Caco-2 (cell line): ENCODE measurements at regions not wholly inside any gene's neighbourhood (a gene's known extent, or its start where the extent isn't known, plus 50 kb on each side); places are given as distances from the start of the nearest gene placed in this dataset.

Source experiments
- BruUV-seq: library from RNA; stranded (reverse); fragments of 400-500 nt; replicated peaks from 2 replicates; lab custom pipeline; 2021; lab: Mats Ljungman, UMichigan
- CTCF ChIA-PET: fragments of 300-600 bp; sonication (Branson Sonifier 250); formaldehyde crosslinking; loops from one replicate; lab custom pipeline; 2022; ENCODE audit warnings: antibody characterized with exemption; lab: Charles Lee
- POLR2A ChIA-PET: fragments of 300-600 bp; sonication (Branson Sonifier 250); formaldehyde crosslinking; loops from one replicate; lab custom pipeline; 2022; ENCODE audit warnings: antibody characterized with exemption; lab: Charles Lee
- DNase-seq, 2 experiments: peaks; one replicate each; pipeline versions ENCODE4 v3.0.0 to v3.0.0-alpha.2; 2020 to 2022
- H3K27me3 ChIP-seq: replicated peaks from 2 replicates; pipeline ENCODE4 v1.6.0; 2011; ENCODE audit warnings: low read length; ENCODE audit not compliant: control insufficient read depth, insufficient read depth
- H3K36me3 ChIP-seq: 2 replicates; pipeline ENCODE4 v1.5.1; 2011; ENCODE audit warnings: low read length; ENCODE audit not compliant: control insufficient read depth, insufficient read depth
- H3K4me1 ChIP-seq: fragments of 250-450 bp; sonication (Bioruptor Pico); 2 replicates; pipeline ENCODE4 v1.5.1; 2020; ENCODE audit warnings: mild to moderate bottlenecking
- H3K4me3 ChIP-seq: 2 replicates; pipeline ENCODE4 v1.5.1; 2011; ENCODE audit warnings: low read depth, mild to moderate bottlenecking, control low read depth, low read length
- H3K9me3 ChIP-seq: fragments of 250-450 bp; sonication (Bioruptor Pico); 2 replicates; pipeline ENCODE4 v1.5.1; 2020; ENCODE audit warnings: mild to moderate bottlenecking, moderate library complexity
- H3K27ac Mint-ChIP-seq: one replicate; pipeline ENCODE4 v1.8.0; 2022; ENCODE audit warnings: mixed read lengths; ENCODE audit not compliant: unreplicated experiment
- H3K27me3 Mint-ChIP-seq: one replicate; pipeline ENCODE4 v1.8.0; 2022; ENCODE audit warnings: mixed read lengths; ENCODE audit not compliant: insufficient read depth, unreplicated experiment
- H3K36me3 Mint-ChIP-seq: one replicate; pipeline ENCODE4 v1.8.0; 2022; ENCODE audit warnings: mild to moderate bottlenecking, mixed read lengths; ENCODE audit not compliant: insufficient read depth, unreplicated experiment
- H3K4me1 Mint-ChIP-seq: one replicate; pipeline ENCODE4 v1.8.0; 2022; ENCODE audit warnings: low read depth, mixed read lengths; ENCODE audit not compliant: unreplicated experiment
- H3K4me3 Mint-ChIP-seq: one replicate; pipeline ENCODE4 v1.8.0; 2022; ENCODE audit warnings: mild to moderate bottlenecking, moderate library complexity, mixed read lengths; ENCODE audit not compliant: unreplicated experiment
- H3K9me3 Mint-ChIP-seq: one replicate; pipeline ENCODE4 v1.8.0; 2022; ENCODE audit warnings: mixed read lengths; ENCODE audit not compliant: unreplicated experiment
- intact Hi-C: fragments of 100-400 bp; cut with micrococcal nuclease; formaldehyde crosslinking; loops from one replicate; pipeline ENCODE4 v1.10.0; 2022; ENCODE audit not compliant: unreplicated experiment
- TF ChIP-seq, protein P1 (sequence below), 2 experiments: fragments of 200-600 bp in 1 of 2; IDR thresholded peaks; 1 replicate in 1 of 2; 2 replicates in 1 of 2; pipeline versions ENCODE4 v1.5.1 to v1.8.0; 2011 to 2022; ENCODE audit warnings: antibody characterized with exemption in 1 of 2, control low read depth in 1 of 2, inconsistent platforms in 1 of 2, low read depth in 1 of 2, low read length in 1 of 2, mild to moderate bottlenecking in 1 of 2, moderate library complexity in 1 of 2; ENCODE audit not compliant: insufficient read depth in 1 of 2, severe bottlenecking in 1 of 2, unreplicated experiment in 1 of 2

DNA sequence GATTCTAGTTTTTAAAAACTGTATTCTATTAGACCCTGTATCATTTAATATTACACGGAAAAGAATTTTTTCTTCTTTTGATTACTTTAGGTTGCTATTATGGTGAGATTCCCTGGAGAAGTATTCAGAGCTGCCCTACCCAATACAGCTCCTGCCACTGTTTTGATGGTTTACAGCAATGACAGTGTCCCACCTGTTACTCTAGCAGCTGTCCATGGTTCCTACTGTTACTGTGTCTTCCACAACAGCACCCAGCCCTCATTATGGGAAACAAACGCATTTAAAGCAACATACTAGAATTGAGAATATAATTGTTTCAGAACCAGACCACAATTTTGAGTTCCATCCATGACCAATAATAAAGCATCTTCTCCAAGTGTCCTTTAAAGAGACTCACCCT lies 450.7 kb downstream of the SHQ1 start:
- ChIA-PET POLR2A (no interaction called here), CTCF (no interaction called here)
- Mint-ChIP-seq H3K27ac (no peak overlapping the region), H3K4me3 (no peak overlapping the region), H3K9me3 (no peaks in the 10 kb centered on the region), H3K4me1 (peaks cover 6% of the 10 kb centered on the region), H3K27me3 (no peaks in the 10 kb centered on the region), H3K36me3 (no peaks in the 10 kb centered on the region)
- no peak overlapping the region for H3K4me3 ChIP-seq
- H3K27me3 ChIP-seq = no peaks in the 10 kb centered on the region
- no peaks in the 10 kb centered on the region for H3K9me3 ChIP-seq
- intact Hi-C loops = no loop called here
- TF ChIP-seq, protein P1, sequence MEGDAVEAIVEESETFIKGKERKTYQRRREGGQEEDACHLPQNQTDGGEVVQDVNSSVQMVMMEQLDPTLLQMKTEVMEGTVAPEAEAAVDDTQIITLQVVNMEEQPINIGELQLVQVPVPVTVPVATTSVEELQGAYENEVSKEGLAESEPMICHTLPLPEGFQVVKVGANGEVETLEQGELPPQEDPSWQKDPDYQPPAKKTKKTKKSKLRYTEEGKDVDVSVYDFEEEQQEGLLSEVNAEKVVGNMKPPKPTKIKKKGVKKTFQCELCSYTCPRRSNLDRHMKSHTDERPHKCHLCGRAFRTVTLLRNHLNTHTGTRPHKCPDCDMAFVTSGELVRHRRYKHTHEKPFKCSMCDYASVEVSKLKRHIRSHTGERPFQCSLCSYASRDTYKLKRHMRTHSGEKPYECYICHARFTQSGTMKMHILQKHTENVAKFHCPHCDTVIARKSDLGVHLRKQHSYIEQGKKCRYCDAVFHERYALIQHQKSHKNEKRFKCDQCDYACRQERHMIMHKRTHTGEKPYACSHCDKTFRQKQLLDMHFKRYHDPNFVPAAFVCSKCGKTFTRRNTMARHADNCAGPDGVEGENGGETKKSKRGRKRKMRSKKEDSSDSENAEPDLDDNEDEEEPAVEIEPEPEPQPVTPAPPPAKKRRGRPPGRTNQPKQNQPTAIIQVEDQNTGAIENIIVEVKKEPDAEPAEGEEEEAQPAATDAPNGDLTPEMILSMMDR (IDR thresholded peaks at IDR 0.05; ENCODE audit: insufficient read depth in 1 of 2, low read depth in 1 of 2, low read length in 1 of 2, severe bottlenecking in 1 of 2, unreplicated experiment in 1 of 2) = no peak
- no peak for DNase-seq
- BruUV-seq = no TSS peak
- peaks cover 29% of the 10 kb centered on the region for H3K4me1 ChIP-seq
- no peaks in the 10 kb centered on the region for H3K36me3 ChIP-seq

GRCh38 chr3:72396899-72397298 lies 451.3 kb downstream of the SHQ1 start:
- H3K4me1 Mint-ChIP-seq = peaks cover 6% of the 10 kb centered on the region
- no peaks in the 10 kb centered on the region for H3K36me3 ChIP-seq
- peaks cover 29% of the 10 kb centered on the region for H3K4me1 ChIP-seq
- H3K4me3 Mint-ChIP-seq = no peak overlapping the region
- TF ChIP-seq, protein P1 (IDR thresholded peaks at IDR 0.05; ENCODE audit: insufficient read depth in 1 of 2, low read depth in 1 of 2, low read length in 1 of 2, severe bottlenecking in 1 of 2, unreplicated experiment in 1 of 2) = no peak
- no peaks in the 10 kb centered on the region for H3K36me3 Mint-ChIP-seq
- no peaks in the 10 kb centered on the region for H3K27me3 ChIP-seq
- DNase-seq = no peak
- no TSS peak for BruUV-seq
- no peaks in the 10 kb centered on the region for H3K9me3 Mint-ChIP-seq
- no peak overlapping the region for H3K4me3 ChIP-seq
- ChIA-PET CTCF (interaction anchor here (0.6 kb wide), 1 partner anchor 99 kb away, joined by 3 read pairs; no protein-coding TSS in a partner anchor), POLR2A (no interaction called here)
- no peak overlapping the region for H3K27ac Mint-ChIP-seq
- intact Hi-C loops = no loop called here
- H3K27me3 Mint-ChIP-seq = no peaks in the 10 kb centered on the region
- H3K9me3 ChIP-seq = no peaks in the 10 kb centered on the region

GRCh38 chr3:72395776-72396311 lies 452.4 kb downstream of the SHQ1 start:
- Mint-ChIP-seq H3K27ac (no peak overlapping the region), H3K4me1 (peaks cover 6% of the 10 kb centered on the region), H3K4me3 (no peak overlapping the region), H3K27me3 (no peaks in the 10 kb centered on the region), H3K36me3 (no peaks in the 10 kb centered on the region), H3K9me3 (no peaks in the 10 kb centered on the region)
- no peak for DNase-seq
- ChIA-PET POLR2A (no interaction called here), CTCF (no interaction called here)
- no peaks in the 10 kb centered on the region for H3K36me3 ChIP-seq
- intact Hi-C loops = no loop called here
- H3K4me1 ChIP-seq = peaks cover 29% of the 10 kb centered on the region
- no TSS peak for BruUV-seq
- no peaks in the 10 kb centered on the region for H3K9me3 ChIP-seq
- TF ChIP-seq, protein P1 (IDR thresholded peaks at IDR 0.05; ENCODE audit: insufficient read depth in 1 of 2, low read depth in 1 of 2, low read length in 1 of 2, severe bottlenecking in 1 of 2, unreplicated experiment in 1 of 2) = no peak
- H3K4me3 ChIP-seq = no peak overlapping the region
- H3K27me3 ChIP-seq = no peaks in the 10 kb centered on the region
